Stimulated activated CD8-positive, alpha-beta memory T cell treated with anti-CD3 and anti-CD28 coated beads, Interleukin-4, amount 100 ng/mL, for 48 hours (primary cell): ENCODE measurements at regions not wholly inside any gene's neighbourhood (a gene's known extent, or its start where the extent isn't known, plus 50 kb on each side); places are given as distances from the start of the nearest gene placed in this dataset.
"Not testable (repeated sequence)": the region's sequence is repeated elsewhere in the genome, so short reads cannot be mapped to it uniquely, and the experiment has no call there.

ENCODE experiments used
- DNase-seq: peaks from one replicate; pipeline ENCODE4 v3.0.0-alpha.2; 2020

- DNase-seq = no peak
Observed at GRCh38 chr12:88313554-88313953, 171.4 kb downstream of the TMTC3 start.

- DNase-seq = no peak
Observed at GRCh38 chr12:88314706-88315105, 172.6 kb downstream of the TMTC3 start.

- DNase-seq = no peak
Observed at GRCh38 chr12:88318726-88319125, 176.6 kb downstream of the TMTC3 start.

- DNase-seq = no peak
Observed at GRCh38 chr12:88325076-88325815, 183.1 kb downstream of the TMTC3 start.

- no peak for DNase-seq
Observed at GRCh38 chr12:88325816-88326189, 183.7 kb downstream of the TMTC3 start.

GRCh38 chr12:88327276-88327675 lies 185.2 kb downstream of the TMTC3 start:
- no peak for DNase-seq

- no peak for DNase-seq
Observed at GRCh38 chr12:88328090-88328489, 186.0 kb downstream of the TMTC3 start.

- DNase-seq = no peak
Observed at GRCh38 chr12:88329833-88330232, 187.7 kb downstream of the TMTC3 start.

GRCh38 chr12:88334271-88334670 lies 192.2 kb downstream of the TMTC3 start:
- no peak for DNase-seq

GRCh38 chr12:88336076-88336739 lies 194.1 kb downstream of the TMTC3 start:
- DNase-seq = no peak

- DNase-seq = no peak
Observed at GRCh38 chr12:88338486-88338885, 196.4 kb downstream of the TMTC3 start.

- DNase-seq = no peak
Observed at GRCh38 chr12:88339254-88339949, 197.3 kb downstream of the TMTC3 start.

GRCh38 chr12:88339966-88340365 lies 197.9 kb downstream of the TMTC3 start:
- DNase-seq = no peak

GRCh38 chr12:88342251-88342806 lies 200.2 kb downstream of the TMTC3 start:
- no peak for DNase-seq

- no peak for DNase-seq
Observed at GRCh38 chr12:88351146-88351545, 209.0 kb downstream of the TMTC3 start.

GRCh38 chr12:88354691-88355090 lies 212.6 kb downstream of the TMTC3 start:
- DNase-seq = no peak

- no peak for DNase-seq
Observed at GRCh38 chr12:88360343-88360742, 218.2 kb downstream of the TMTC3 start.

- no peak for DNase-seq
Observed at GRCh38 chr12:88361493-88361892, 218.8 kb downstream of the KITLG start.

- no peak for DNase-seq
Observed at GRCh38 chr12:88362439-88362838, 217.8 kb downstream of the KITLG start.

GRCh38 chr12:88365403-88365802 lies 214.9 kb downstream of the KITLG start:
- DNase-seq = no peak

- no peak for DNase-seq
Observed at GRCh38 chr12:88366101-88366500, 214.2 kb downstream of the KITLG start.

- DNase-seq = no peak
Observed at GRCh38 chr12:88367231-88367630, 213.0 kb downstream of the KITLG start.

GRCh38 chr12:88368077-88368476 lies 212.2 kb downstream of the KITLG start:
- not testable (repeated sequence) for DNase-seq
